Thyroid gland (tissue), 4 donors: ENCODE measurements at regions not wholly inside any gene's neighbourhood (a gene's known extent, or its start where the extent isn't known, plus 50 kb on each side); places are given as distances from the start of the nearest gene placed in this dataset.

ENCODE experiments used
- CTCF ChIP-seq, 6 experiments: fragments of 200-600 bp in 3 of 6; fragments of 450-650 bp in 3 of 6; sonication (generic) in 3 of 6; IDR thresholded peaks; one replicate each; pipeline ENCODE4 v1.5.1; 2016 to 2019; ENCODE audit warnings: antibody characterized with exemption in 6 of 6, mild to moderate bottlenecking in 2 of 6, inconsistent platforms in 1 of 6, moderate library complexity in 1 of 6
- POLR2A ChIP-seq, 2 donors: fragments of 450-650 bp; IDR thresholded peaks; one replicate each; pipeline ENCODE4 v1.6.1; 2017; ENCODE audit warnings: antibody characterized with exemption in 2 of 2, mild to moderate bottlenecking in 2 of 2, moderate library complexity in 1 of 2

- no peak for TF ChIP-seq POLR2A (IDR thresholded peaks at IDR 0.05)
- no peak for TF ChIP-seq CTCF (IDR thresholded peaks at IDR 0.05)
Observed at GRCh38 chr10:105953861-105954260, 1210.6 kb downstream of the SORCS1 start.
